Hepatocyte (in vitro differentiated cells): ENCODE measurements at regions not wholly inside any gene's neighbourhood (a gene's known extent, or its start where the extent isn't known, plus 50 kb on each side); places are given as distances from the start of the nearest gene placed in this dataset.

Experiments
- DNase-seq: peaks from one replicate; pipeline ENCODE4 v3.0.0-alpha.2; 2016; ENCODE audit warnings: low spot score
- H2AFZ ChIP-seq: fragments of 200-600 bp; sonication (generic); 2 replicates; pipeline ENCODE4 v1.6.0; 2016; ENCODE audit warnings: antibody characterized with exemption, mild to moderate bottlenecking
- H3K27ac ChIP-seq: fragments of 200-600 bp; sonication (generic); 2 replicates; pipeline ENCODE4 v1.5.1; 2016; ENCODE audit warnings: mild to moderate bottlenecking
- H3K27me3 ChIP-seq: fragments of 200-600 bp; sonication (generic); 2 replicates; pipeline ENCODE4 v1.6.1; 2016
- H3K36me3 ChIP-seq: fragments of 200-600 bp; sonication (generic); replicated peaks from 2 replicates; pipeline ENCODE4 v1.5.1; 2016; ENCODE audit warnings: low read depth; ENCODE audit not compliant: insufficient read depth
- H3K4me1 ChIP-seq: fragments of 200-600 bp; sonication (generic); 2 replicates; pipeline ENCODE4 v1.5.1; 2016; ENCODE audit warnings: mild to moderate bottlenecking, moderate library complexity; ENCODE audit not compliant: insufficient read depth
- H3K4me2 ChIP-seq: fragments of 200-600 bp; sonication (generic); 2 replicates; pipeline ENCODE4 v1.6.0; 2016
- H3K4me3 ChIP-seq: fragments of 200-600 bp; sonication (generic); 2 replicates; pipeline ENCODE4 v1.5.1; 2016; ENCODE audit warnings: mild to moderate bottlenecking
- H3K79me2 ChIP-seq: fragments of 200-600 bp; sonication (generic); 2 replicates; pipeline ENCODE4 v1.6.0; 2017; ENCODE audit warnings: mild to moderate bottlenecking
- H3K9me2 ChIP-seq: fragments of 200-600 bp; sonication (generic); replicated peaks from 2 replicates; pipeline ENCODE4 v1.6.0; 2017; ENCODE audit warnings: mild to moderate bottlenecking; ENCODE audit not compliant: insufficient read depth
- H3K9me3 ChIP-seq: fragments of 200-600 bp; sonication (generic); 2 replicates; pipeline ENCODE4 v1.5.1; 2016; ENCODE audit warnings: low read depth, mild to moderate bottlenecking
- H4K20me1 ChIP-seq: fragments of 200-600 bp; sonication (generic); 2 replicates; pipeline ENCODE4 v1.6.0; 2016; ENCODE audit warnings: mild to moderate bottlenecking; ENCODE audit not compliant: insufficient read depth, poor library complexity, severe bottlenecking
- CTCF ChIP-seq: fragments of 200-600 bp; sonication (generic); IDR thresholded peaks from 2 replicates; pipeline ENCODE4 v1.5.1; 2016; ENCODE audit warnings: antibody characterized with exemption, mild to moderate bottlenecking; ENCODE audit not compliant: poor library complexity
- EZH2 ChIP-seq: fragments of 200-600 bp; sonication (generic); IDR thresholded peaks from 2 replicates; pipeline ENCODE4 v1.6.1; 2016; ENCODE audit warnings: antibody characterized with exemption, mild to moderate bottlenecking, borderline replicate concordance
- EZH2phosphoT487 ChIP-seq: fragments of 200-600 bp; sonication (generic); IDR thresholded peaks from one replicate; pipeline ENCODE4 v1.6.1; 2018; ENCODE audit warnings: antibody characterized with exemption, mild to moderate bottlenecking, low read depth, moderate library complexity; ENCODE audit not compliant: unreplicated experiment, severe bottlenecking
- WGBS: methylation state at CpG from one replicate; pipeline ENCODE4 v1.1.6; 2016; ENCODE audit warnings: low lambda C conversion rate; ENCODE audit errors: missing lambda C conversion rate; 5-methylcytosine and 5-hydroxymethylcytosine counted together

- Histone ChIP-seq H4K20me1 (no peaks in the 10 kb centered on the region), H3K79me2 (no peaks in the 10 kb centered on the region), H3K4me1 (no peaks in the 10 kb centered on the region), H2AFZ (no peak overlapping the region), H3K9me3 (no peaks in the 10 kb centered on the region), H3K9me2 (no peaks in the 10 kb centered on the region), H3K27me3 (no peaks in the 10 kb centered on the region), H3K27ac (no peak overlapping the region), H3K36me3 (no peaks in the 10 kb centered on the region), H3K4me2 (no peak overlapping the region), H3K4me3 (no peak overlapping the region)
- TF ChIP-seq EZH2 (no peak), CTCF (no peak), EZH2phosphoT487 (no peak)
- no peak for DNase-seq
- WGBS = 48% methylated on average over 3 of the region's 3 CpGs
Measured at GRCh38 chr9:28127101-28127500, 553.8 kb upstream of the C9orf72 start.

DNA sequence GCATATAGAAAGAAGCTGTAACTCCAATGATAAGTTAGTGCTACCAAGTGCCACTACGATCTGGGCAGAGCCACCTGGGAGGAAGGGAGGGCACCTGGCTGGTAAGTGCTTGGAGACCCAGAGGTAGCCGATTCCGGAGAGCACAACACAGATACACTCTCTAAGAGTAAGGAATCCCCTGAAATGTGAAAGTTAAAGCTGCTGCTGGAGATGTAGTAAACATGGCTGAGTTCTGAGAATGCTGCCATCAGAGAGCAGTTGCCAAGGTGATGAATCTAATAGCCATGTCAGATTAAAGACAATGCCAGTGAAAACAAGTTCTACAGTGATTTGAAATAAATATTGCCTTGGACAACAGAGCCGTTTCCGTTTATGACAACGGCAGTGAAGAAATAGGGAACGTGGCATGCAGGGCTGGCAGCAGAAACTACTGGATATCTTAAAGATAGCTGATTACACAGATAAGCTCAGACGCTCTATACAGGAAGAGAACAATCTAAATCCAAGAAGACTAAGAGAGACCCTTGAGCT lies 561.2 kb upstream of the C9orf72 start:
- DNase-seq = no peak
- H3K79me2 ChIP-seq = no peaks in the 10 kb centered on the region
- no peaks in the 10 kb centered on the region for H3K27me3 ChIP-seq
- no peaks in the 10 kb centered on the region for H4K20me1 ChIP-seq
- H3K4me2 ChIP-seq = peak overlapping the region; percentile 61
- no peaks in the 10 kb centered on the region for H3K9me2 ChIP-seq
- no peak overlapping the region for H3K4me3 ChIP-seq
- TF ChIP-seq CTCF (no peak), EZH2phosphoT487 (no peak), EZH2 (no peak)
- no peaks in the 10 kb centered on the region for H3K36me3 ChIP-seq
- peaks cover 15% of the 10 kb centered on the region for H3K4me1 ChIP-seq
- peak overlapping the region; percentile 14 for H3K27ac ChIP-seq
- 45% methylated on average over 8 of the region's 8 CpGs for WGBS
- H3K9me3 ChIP-seq = no peaks in the 10 kb centered on the region
- peak overlapping the region; percentile 10 for H2AFZ ChIP-seq

DNA sequence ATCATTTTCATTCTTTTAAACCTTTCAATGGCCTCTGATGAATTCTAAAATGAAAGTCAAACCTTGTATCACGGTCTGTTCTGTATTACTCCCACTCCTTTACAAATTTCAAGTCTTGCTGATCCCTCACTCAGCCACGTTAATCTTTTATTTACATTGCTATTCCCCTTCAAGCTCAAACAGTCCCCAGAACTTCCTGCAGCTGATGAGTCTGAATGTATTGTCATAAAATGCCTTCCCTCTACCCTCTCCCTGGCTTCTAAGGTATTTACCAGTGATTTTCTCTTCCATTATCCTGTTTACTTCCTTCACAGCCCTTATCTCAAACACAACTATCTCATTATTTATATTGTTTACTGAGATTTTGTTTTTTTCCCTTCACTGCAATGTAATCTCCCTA lies 562.3 kb upstream of the C9orf72 start:
- Histone ChIP-seq H3K4me2 (peak overlapping the region; percentile 61), H3K79me2 (no peaks in the 10 kb centered on the region)

More for the DNA sequence above, 562.3 kb upstream of the C9orf72 start:
- 20% methylated on average over 2 of the region's 2 CpGs for WGBS
- H3K9me3 ChIP-seq = no peaks in the 10 kb centered on the region
- H3K4me1 ChIP-seq = peaks cover 15% of the 10 kb centered on the region
- H3K36me3 ChIP-seq = no peaks in the 10 kb centered on the region
- peak overlapping the region; percentile 2 for H3K27ac ChIP-seq
- peak overlapping the region; percentile 10 for H2AFZ ChIP-seq
- no peak for TF ChIP-seq CTCF
- TF ChIP-seq EZH2 = no peak
- no peak for TF ChIP-seq EZH2phosphoT487
- H3K9me2 ChIP-seq = no peaks in the 10 kb centered on the region
- H4K20me1 ChIP-seq = no peaks in the 10 kb centered on the region
- H3K4me3 ChIP-seq = no peak overlapping the region
- no peaks in the 10 kb centered on the region for H3K27me3 ChIP-seq
- DNase-seq = no peak
